ENCODE measurements at regions not wholly inside any gene's neighbourhood (a gene's known extent, or its start where the extent isn't known, plus 50 kb on each side); places are given as distances from the start of the nearest gene placed in this dataset.

- DNase-seq (ENCODE audit: low spot score): no peak
Observed at GRCh38 chr4:129437347-129437746, 341.4 kb downstream of the C4orf33 start.

GRCh38 chr4:129438456-129438981 lies 342.6 kb downstream of the C4orf33 start:
- no peaks in the 10 kb centered on the region for H3K4me1 ChIP-seq (ENCODE audit: control insufficient read depth in 1 of 2, low read depth in 2 of 2)
- H3K36me3 ChIP-seq: no peaks in the 10 kb centered on the region
- H3K27me3 ChIP-seq (replicated peaks; ENCODE audit: insufficient read depth): no peaks in the 10 kb centered on the region
- H3K9me3 ChIP-seq: no peaks in the 10 kb centered on the region
- DNase-seq (ENCODE audit: low spot score): no peak
- no peak overlapping the region for H3K4me3 ChIP-seq
- no peak overlapping the region for H3K27ac ChIP-seq
- ATAC-seq (ENCODE audit: insufficient number of reproducible peaks, low FRiP score, low read depth): no peak
- no peak for TF ChIP-seq CTCF (IDR thresholded peaks at IDR 0.05)

More at GRCh38 chr4:129437347-129437746, 341.4 kb downstream of the C4orf33 start:
- Histone ChIP-seq H3K9me3 (no peaks in the 10 kb centered on the region), H3K27me3 (replicated peaks; ENCODE audit: insufficient read depth) (no peaks in the 10 kb centered on the region), H3K4me3 (no peak overlapping the region), H3K36me3 (no peaks in the 10 kb centered on the region), H3K4me1 (ENCODE audit: control insufficient read depth in 1 of 2, low read depth in 2 of 2) (no peaks in the 10 kb centered on the region), H3K27ac (no peak overlapping the region)
- no peak for ATAC-seq (ENCODE audit: insufficient number of reproducible peaks, low FRiP score, low read depth)
- TF ChIP-seq CTCF (IDR thresholded peaks at IDR 0.05): no peak

- TF ChIP-seq CTCF (IDR thresholded peaks at IDR 0.05): no peak
- Histone ChIP-seq H3K27me3 (replicated peaks; ENCODE audit: insufficient read depth) (no peaks in the 10 kb centered on the region), H3K9me3 (no peaks in the 10 kb centered on the region), H3K36me3 (no peaks in the 10 kb centered on the region), H3K4me3 (no peak overlapping the region), H3K27ac (no peak overlapping the region), H3K4me1 (ENCODE audit: control insufficient read depth in 1 of 2, low read depth in 2 of 2) (no peaks in the 10 kb centered on the region)
- ATAC-seq (ENCODE audit: insufficient number of reproducible peaks, low FRiP score, low read depth) (no peak), DNase-seq (ENCODE audit: low spot score) (no peak)
Observed at GRCh38 chr4:129446074-129446473, 350.1 kb downstream of the C4orf33 start.

GRCh38 chr4:129453524-129454200 lies 357.7 kb downstream of the C4orf33 start:
- Histone ChIP-seq H3K36me3 (no peaks in the 10 kb centered on the region), H3K27me3 (replicated peaks; ENCODE audit: insufficient read depth) (no peaks in the 10 kb centered on the region), H3K27ac (no peak overlapping the region), H3K4me1 (ENCODE audit: control insufficient read depth in 1 of 2, low read depth in 2 of 2) (no peaks in the 10 kb centered on the region), H3K4me3 (no peak overlapping the region), H3K9me3 (no peaks in the 10 kb centered on the region)
- TF ChIP-seq CTCF (IDR thresholded peaks at IDR 0.05): no peak
- ATAC-seq (ENCODE audit: insufficient number of reproducible peaks, low FRiP score, low read depth) (no peak), DNase-seq (ENCODE audit: low spot score) (no peak)

GRCh38 chr4:129455482-129455881 lies 359.5 kb downstream of the C4orf33 start:
- Histone ChIP-seq H3K4me1 (ENCODE audit: control insufficient read depth in 1 of 2, low read depth in 2 of 2) (no peaks in the 10 kb centered on the region), H3K27ac (no peak overlapping the region), H3K4me3 (no peak overlapping the region), H3K27me3 (replicated peaks; ENCODE audit: insufficient read depth) (no peaks in the 10 kb centered on the region), H3K9me3 (no peaks in the 10 kb centered on the region), H3K36me3 (no peaks in the 10 kb centered on the region)
- TF ChIP-seq CTCF (IDR thresholded peaks at IDR 0.05): no peak
- ATAC-seq (ENCODE audit: insufficient number of reproducible peaks, low FRiP score, low read depth): no peak
- no peak for DNase-seq (ENCODE audit: low spot score)

All from thoracic aorta (tissue), 2 donors.